ENCODE measurements at regions not wholly inside any gene's neighbourhood (a gene's known extent, or its start where the extent isn't known, plus 50 kb on each side); places are given as distances from the start of the nearest gene placed in this dataset.

DNA sequence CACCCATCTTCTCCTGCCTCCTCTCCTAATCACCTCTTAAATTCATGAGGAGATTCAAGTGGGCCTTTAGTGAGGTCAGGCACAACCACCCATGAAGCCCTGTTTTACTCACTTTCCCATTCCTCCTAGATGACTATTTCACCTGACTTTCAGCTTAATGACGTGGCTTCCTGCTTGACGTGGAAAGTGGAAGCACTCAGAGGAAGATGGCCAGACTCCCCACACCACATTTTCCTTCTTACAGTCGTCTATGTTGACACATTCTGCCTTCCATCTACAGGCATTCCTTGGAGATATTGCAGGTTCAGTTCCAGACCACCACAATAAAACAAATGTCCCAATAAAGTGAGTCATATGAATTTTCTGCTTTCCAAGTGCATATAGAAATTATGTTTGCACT is 146.4 kb upstream of the TAS2R1 start:
- Mint-ChIP-seq H3K4me1 (ENCODE audit: insufficient read depth, unreplicated experiment) (no peaks in the 10 kb centered on the region), H3K9me3 (ENCODE audit: unreplicated experiment) (peaks cover 10% of the 10 kb centered on the region), H3K27ac (ENCODE audit: low read depth, unreplicated experiment) (no peak overlapping the region), H3K36me3 (ENCODE audit: insufficient read depth, unreplicated experiment) (no peaks in the 10 kb centered on the region), H3K27me3 (ENCODE audit: insufficient read depth, unreplicated experiment) (peaks cover 14% of the 10 kb centered on the region), H3K4me3 (ENCODE audit: unreplicated experiment) (no peak overlapping the region)
- POLR2A ChIA-PET: no interaction called here
- intact Hi-C loops (cut with micrococcal nuclease): no loop called here
- DNase-seq (ENCODE audit: unreplicated experiment): no peak
- no TSS peak for BruUV-seq (replicated peaks)
- TF ChIP-seq CTCF (IDR thresholded peaks at IDR 0.05; ENCODE audit: unreplicated experiment): no peak
- CTCF ChIA-PET: no interaction called here

DNA sequence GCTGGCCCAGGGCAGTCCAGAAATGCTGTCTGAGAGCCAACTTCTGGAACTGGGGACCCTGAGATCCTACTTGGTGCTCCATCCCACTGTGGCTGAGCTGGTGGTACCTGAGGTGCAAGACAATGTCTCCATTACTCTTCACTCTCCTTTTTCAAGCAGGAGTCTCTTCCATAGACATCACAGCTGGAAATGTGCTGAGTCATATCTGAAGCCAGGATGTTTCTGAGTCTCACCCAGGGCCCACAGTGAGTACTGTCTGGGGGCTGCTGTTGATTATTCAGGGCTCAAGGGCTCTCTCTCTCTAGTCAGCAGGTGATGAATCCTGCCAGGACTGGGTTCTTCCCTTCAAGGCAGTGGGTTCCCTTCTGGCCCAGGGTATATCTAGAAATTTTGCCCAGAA is 145.2 kb upstream of the TAS2R1 start:
- CTCF ChIA-PET: interaction anchor here (0.9 kb wide), 1 partner anchor 19 kb away, joined by 5 read pairs; no protein-coding TSS in a partner anchor
- no peak for TF ChIP-seq CTCF (IDR thresholded peaks at IDR 0.05; ENCODE audit: unreplicated experiment)
- H3K36me3 Mint-ChIP-seq (ENCODE audit: insufficient read depth, unreplicated experiment): no peaks in the 10 kb centered on the region
- peaks cover 8% of the 10 kb centered on the region for H3K9me3 Mint-ChIP-seq (ENCODE audit: unreplicated experiment)
- no peaks in the 10 kb centered on the region for H3K4me1 Mint-ChIP-seq (ENCODE audit: insufficient read depth, unreplicated experiment)
- H3K27me3 Mint-ChIP-seq (ENCODE audit: insufficient read depth, unreplicated experiment): peaks cover 14% of the 10 kb centered on the region
- H3K4me3 Mint-ChIP-seq (ENCODE audit: unreplicated experiment): no peak overlapping the region
- BruUV-seq (replicated peaks): no TSS peak
- intact Hi-C loops (cut with micrococcal nuclease): no loop called here
- POLR2A ChIA-PET: no interaction called here
- DNase-seq (ENCODE audit: unreplicated experiment): no peak
- no peak overlapping the region for H3K27ac Mint-ChIP-seq (ENCODE audit: low read depth, unreplicated experiment)

GRCh38 chr5:9774472-9775079 is 144.4 kb upstream of the TAS2R1 start:
- peaks cover 14% of the 10 kb centered on the region for H3K27me3 Mint-ChIP-seq (ENCODE audit: insufficient read depth, unreplicated experiment)
- no peak overlapping the region for H3K27ac Mint-ChIP-seq (ENCODE audit: low read depth, unreplicated experiment)
- peaks cover 8% of the 10 kb centered on the region for H3K9me3 Mint-ChIP-seq (ENCODE audit: unreplicated experiment)
- ChIA-PET CTCF (interaction anchor here (0.6 to 1.1 kb wide), 3 partner anchors 9 to 210 kb away, joined by 3 to 5 read pairs (median 4); no protein-coding TSS in a partner anchor), POLR2A (no interaction called here)
- TF ChIP-seq CTCF (IDR thresholded peaks at IDR 0.05; ENCODE audit: unreplicated experiment): no peak
- H3K4me1 Mint-ChIP-seq (ENCODE audit: insufficient read depth, unreplicated experiment): no peaks in the 10 kb centered on the region
- no peaks in the 10 kb centered on the region for H3K36me3 Mint-ChIP-seq (ENCODE audit: insufficient read depth, unreplicated experiment)
- peak; percentile 55 for DNase-seq (ENCODE audit: unreplicated experiment)
- H3K4me3 Mint-ChIP-seq (ENCODE audit: unreplicated experiment): no peak overlapping the region
- no TSS peak for BruUV-seq (replicated peaks)
- intact Hi-C loops (cut with micrococcal nuclease): no loop called here

- intact Hi-C loops (cut with micrococcal nuclease): no loop called here
- no peak for DNase-seq (ENCODE audit: unreplicated experiment)
- Mint-ChIP-seq H3K27ac (ENCODE audit: low read depth, unreplicated experiment) (no peak overlapping the region), H3K9me3 (ENCODE audit: unreplicated experiment) (peaks cover 15% of the 10 kb centered on the region), H3K27me3 (ENCODE audit: insufficient read depth, unreplicated experiment) (peaks cover 14% of the 10 kb centered on the region), H3K4me3 (ENCODE audit: unreplicated experiment) (no peak overlapping the region), H3K4me1 (ENCODE audit: insufficient read depth, unreplicated experiment) (no peaks in the 10 kb centered on the region), H3K36me3 (ENCODE audit: insufficient read depth, unreplicated experiment) (no peaks in the 10 kb centered on the region)
- TF ChIP-seq CTCF (IDR thresholded peaks at IDR 0.05; ENCODE audit: unreplicated experiment): no peak
- BruUV-seq (replicated peaks): no TSS peak
- ChIA-PET CTCF (no interaction called here), POLR2A (no interaction called here)
These were observed 140.9 kb upstream of the TAS2R1 start for GRCh38 chr5:9771079-9771478.

Measured in MCF 10A (cell line).